ENCODE measurements at regions not wholly inside any gene's neighbourhood (a gene's known extent, or its start where the extent isn't known, plus 50 kb on each side); places are given as distances from the start of the nearest gene placed in this dataset.
"Not testable (repeated sequence)": the region's sequence is repeated elsewhere in the genome, so short reads cannot be mapped to it uniquely, and the experiment has no call there.

DNA sequence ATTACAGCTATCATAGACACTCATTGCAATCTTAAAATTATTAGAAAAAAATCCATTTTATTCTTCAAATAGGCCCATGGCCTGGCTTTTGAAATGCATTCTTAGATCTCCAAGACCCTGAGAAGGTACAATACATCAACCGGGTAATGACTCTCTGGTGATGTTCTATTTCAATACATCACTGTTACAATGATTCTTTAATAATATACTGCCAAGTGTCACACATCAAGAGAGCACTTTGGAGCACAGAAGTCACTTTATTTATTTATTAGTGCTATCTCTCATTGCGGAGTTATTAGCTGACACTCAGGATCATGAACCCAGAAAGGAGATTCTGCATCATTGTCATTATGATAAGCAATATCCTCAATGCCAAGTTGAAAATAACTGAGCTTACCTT lies 748.5 kb upstream of the MBL2 start:
- Histone ChIP-seq H3K27me3 (no peaks in the 10 kb centered on the region), H3K4me1 (no peaks in the 10 kb centered on the region), H3K4me3 (no peak overlapping the region), H3K9me3 (peaks cover 0 to 17% (median 0%) of the 10 kb centered on the region in 3 donors), H3K36me3 (no peaks in the 10 kb centered on the region), H3K27ac (no peak overlapping the region)
- TF ChIP-seq EP300 (IDR thresholded peaks at IDR 0.05), result no peak
- TF ChIP-seq POLR2AphosphoS5 (IDR thresholded peaks at IDR 0.05), result no peak
- TF ChIP-seq, protein P1, sequence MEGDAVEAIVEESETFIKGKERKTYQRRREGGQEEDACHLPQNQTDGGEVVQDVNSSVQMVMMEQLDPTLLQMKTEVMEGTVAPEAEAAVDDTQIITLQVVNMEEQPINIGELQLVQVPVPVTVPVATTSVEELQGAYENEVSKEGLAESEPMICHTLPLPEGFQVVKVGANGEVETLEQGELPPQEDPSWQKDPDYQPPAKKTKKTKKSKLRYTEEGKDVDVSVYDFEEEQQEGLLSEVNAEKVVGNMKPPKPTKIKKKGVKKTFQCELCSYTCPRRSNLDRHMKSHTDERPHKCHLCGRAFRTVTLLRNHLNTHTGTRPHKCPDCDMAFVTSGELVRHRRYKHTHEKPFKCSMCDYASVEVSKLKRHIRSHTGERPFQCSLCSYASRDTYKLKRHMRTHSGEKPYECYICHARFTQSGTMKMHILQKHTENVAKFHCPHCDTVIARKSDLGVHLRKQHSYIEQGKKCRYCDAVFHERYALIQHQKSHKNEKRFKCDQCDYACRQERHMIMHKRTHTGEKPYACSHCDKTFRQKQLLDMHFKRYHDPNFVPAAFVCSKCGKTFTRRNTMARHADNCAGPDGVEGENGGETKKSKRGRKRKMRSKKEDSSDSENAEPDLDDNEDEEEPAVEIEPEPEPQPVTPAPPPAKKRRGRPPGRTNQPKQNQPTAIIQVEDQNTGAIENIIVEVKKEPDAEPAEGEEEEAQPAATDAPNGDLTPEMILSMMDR (IDR thresholded peaks at IDR 0.05), result no peak
- TF ChIP-seq POLR2A (IDR thresholded peaks at IDR 0.05), result no peak
- WGBS, 2 donors (ENCODE audit: low coverage in 1 of 2), result 94 to 96% methylated on average over 2 of the region's 2 CpGs
- ATAC-seq, result no peak

DNA sequence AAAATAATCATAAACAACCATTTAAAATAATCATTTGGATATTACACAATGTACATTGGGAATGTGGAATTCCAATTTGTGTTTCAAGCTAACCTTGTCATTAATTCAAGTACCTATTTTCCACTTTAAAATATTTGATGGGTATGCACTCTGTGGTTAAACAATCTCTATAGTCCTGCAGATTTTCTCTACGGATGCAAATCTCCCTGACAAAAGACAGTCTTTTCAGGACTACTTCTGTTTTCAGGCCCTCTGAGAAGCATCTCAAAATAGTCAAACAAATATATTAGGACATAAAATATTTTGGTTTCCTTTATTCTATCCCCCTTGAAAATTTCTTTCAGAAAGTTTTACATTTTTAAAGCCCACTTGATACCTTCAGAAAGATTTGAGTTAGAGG lies 735.6 kb upstream of the MBL2 start:
- H3K4me3 ChIP-seq, result no peak overlapping the region
- no peak overlapping the region for H3K27ac ChIP-seq
- no peaks in the 10 kb centered on the region for H3K36me3 ChIP-seq
- TF ChIP-seq, protein P1 (IDR thresholded peaks at IDR 0.05), result no peak
- TF ChIP-seq EP300 (IDR thresholded peaks at IDR 0.05), result no peak
- TF ChIP-seq POLR2A (IDR thresholded peaks at IDR 0.05), result no peak
- no peak for TF ChIP-seq POLR2AphosphoS5 (IDR thresholded peaks at IDR 0.05)
- ATAC-seq, result no peak
- H3K27me3 ChIP-seq, result no peaks in the 10 kb centered on the region
- no peaks in the 10 kb centered on the region for H3K9me3 ChIP-seq
- no peaks in the 10 kb centered on the region for H3K4me1 ChIP-seq
- 53 to 67% methylated on average over 1 of the region's 1 CpG for WGBS, 2 donors (ENCODE audit: low coverage in 1 of 2)

DNA sequence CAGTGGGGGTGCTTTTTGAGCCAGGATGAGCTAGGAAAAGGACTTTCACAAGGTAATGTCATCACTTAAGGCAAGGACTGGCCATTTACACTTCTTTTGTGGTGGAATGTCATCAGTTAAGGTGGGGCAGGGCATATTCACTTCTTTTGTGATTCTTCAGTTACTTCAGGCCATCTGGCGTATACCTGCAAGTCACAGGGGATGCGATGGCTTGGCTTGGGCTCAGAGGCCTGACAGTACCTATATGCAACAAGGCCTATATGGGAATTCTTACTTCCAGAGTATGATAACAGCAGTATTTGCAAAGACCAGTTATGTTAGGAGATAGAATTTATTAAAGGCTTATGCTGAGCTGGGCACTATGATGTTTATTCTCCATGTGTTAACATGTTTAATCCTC lies 731.9 kb upstream of the MBL2 start:
- not testable (repeated sequence) for ATAC-seq
- WGBS, 2 donors (ENCODE audit: low coverage in 1 of 2), result no CpG with 5 or more reads among the region's 2 CpGs

DNA sequence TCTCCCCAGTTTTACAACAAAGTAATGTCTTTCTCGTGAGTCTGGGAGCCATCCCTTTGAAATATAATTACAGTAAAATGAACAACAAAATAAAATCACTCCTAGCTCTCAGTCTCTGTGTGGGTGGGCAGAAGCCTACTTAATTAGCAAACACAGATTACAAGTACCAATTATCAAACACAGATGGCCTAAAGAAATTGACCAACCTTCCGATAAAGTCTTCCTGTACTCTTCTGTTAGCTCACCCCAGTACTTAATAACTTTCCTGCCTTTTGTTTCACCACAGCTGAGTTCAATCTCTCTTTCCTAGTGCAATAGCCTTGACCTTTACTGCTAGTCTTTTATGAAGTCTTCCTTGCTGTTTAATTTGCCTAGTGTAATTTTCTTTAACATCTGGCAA lies 719.2 kb upstream of the MBL2 start:
- TF ChIP-seq EP300 (IDR thresholded peaks at IDR 0.05), result no peak
- TF ChIP-seq POLR2A (IDR thresholded peaks at IDR 0.05), result no peak
- no peak for TF ChIP-seq POLR2AphosphoS5 (IDR thresholded peaks at IDR 0.05)
- TF ChIP-seq, protein P1 (IDR thresholded peaks at IDR 0.05), result no peak
- Histone ChIP-seq H3K27me3 (no peaks in the 10 kb centered on the region), H3K9me3 (peaks cover 0 to 4% (median 0%) of the 10 kb centered on the region in 3 donors), H3K4me1 (no peaks in the 10 kb centered on the region), H3K36me3 (no peaks in the 10 kb centered on the region), H3K27ac (no peak overlapping the region), H3K4me3 (no peak overlapping the region)
- ATAC-seq, result no peak
- WGBS, 2 donors (ENCODE audit: low coverage in 1 of 2), result 72 to 78% methylated on average over 2 of the region's 2 CpGs

More for the DNA sequence above, 731.9 kb upstream of the MBL2 start:
- not testable (repeated sequence) for H3K27ac ChIP-seq, H3K27me3 ChIP-seq, H3K36me3 ChIP-seq, H3K4me1 ChIP-seq, H3K9me3 ChIP-seq, H3K4me3 ChIP-seq

DNA sequence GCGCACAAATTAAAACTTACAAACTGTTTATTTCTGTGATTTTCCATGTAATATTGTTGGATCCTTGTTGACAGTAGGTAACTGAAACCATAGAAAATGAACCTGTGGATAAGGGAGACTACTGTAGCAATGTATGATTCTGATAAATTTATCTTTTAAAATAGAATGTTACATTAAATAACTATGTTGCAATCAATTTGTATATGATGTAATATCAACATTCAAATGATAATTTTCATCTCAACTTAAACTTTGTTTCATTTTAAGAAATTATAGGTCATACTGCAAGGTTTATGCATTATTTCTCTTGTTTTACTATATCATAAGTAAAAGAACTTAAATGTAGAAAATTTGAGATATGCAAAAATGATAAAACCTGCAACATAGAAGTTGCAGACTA lies 718.0 kb upstream of the MBL2 start:
- no peak for ATAC-seq
- no peaks in the 10 kb centered on the region for H3K36me3 ChIP-seq
- WGBS, 2 donors (ENCODE audit: low coverage in 1 of 2), result 88 to 94% methylated on average over 1 of the region's 1 CpG

More for the DNA sequence above, 718.0 kb upstream of the MBL2 start:
- Histone ChIP-seq H3K27me3 (no peaks in the 10 kb centered on the region), H3K27ac (no peak overlapping the region), H3K9me3 (peaks cover 0 to 9% (median 0%) of the 10 kb centered on the region in 3 donors), H3K4me1 (no peaks in the 10 kb centered on the region), H3K4me3 (no peak overlapping the region)
- TF ChIP-seq, protein P1 (IDR thresholded peaks at IDR 0.05), result no peak
- TF ChIP-seq POLR2A (IDR thresholded peaks at IDR 0.05) (no peak), POLR2AphosphoS5 (IDR thresholded peaks at IDR 0.05) (no peak), EP300 (IDR thresholded peaks at IDR 0.05) (no peak)

All from gastroesophageal sphincter (tissue), 4 donors.